Left cardiac atrium (tissue), 4 donors: ENCODE measurements at regions not wholly inside any gene's neighbourhood (a gene's known extent, or its start where the extent isn't known, plus 50 kb on each side); places are given as distances from the start of the nearest gene placed in this dataset.

ENCODE experiments used
- ATAC-seq, 2 donors: fragments of 200-7000 bp; cut with Tn5 transposase; one replicate each; pipeline ENCODE4 v1.9.1; 2020; ENCODE audit warnings: mild to moderate bottlenecking in 2 of 2, moderate library complexity in 2 of 2
- DNase-seq: peaks from one replicate; pipeline ENCODE4 v3.0.0-alpha.2; 2020
- intact Hi-C, 2 donors: fragments of 100-400 bp; cut with DNase I; formaldehyde crosslinking; loops; one replicate each; pipeline versions ENCODE4 v1.14.1 to v1.15.1; 2022 to 2023
- donor health status: DM: no; HTN: yes; CAD: no.
- donor health status: DM: no; HTN: yes; CAD: no; lungs with severe emphysema.
- donor health status: DM: yes; HTN: yes; CAD: no.
- donor health status: Dilated cardiomyopathy.

- ATAC-seq (peak; percentile 57 to 58), DNase-seq (peak; percentile 40)
These were observed 205.2 kb upstream of the RGPD4 start for GRCh38 chr2:107621186-107622165.

GRCh38 chr2:107622741-107623310, 203.9 kb upstream of the RGPD4 start:
- DNase-seq (no peak), ATAC-seq (no peak)
- intact Hi-C loops: loop anchor here in 1 of 2 donors (2.0 kb wide), 1 partner anchor 78 kb away; no protein-coding TSS in a partner anchor

More at GRCh38 chr2:107621186-107622165, 205.2 kb upstream of the RGPD4 start:
- intact Hi-C loops: loop anchor here in 1 of 2 donors (2.0 kb wide), 1 partner anchor 79 kb away; no protein-coding TSS in a partner anchor

DNA sequence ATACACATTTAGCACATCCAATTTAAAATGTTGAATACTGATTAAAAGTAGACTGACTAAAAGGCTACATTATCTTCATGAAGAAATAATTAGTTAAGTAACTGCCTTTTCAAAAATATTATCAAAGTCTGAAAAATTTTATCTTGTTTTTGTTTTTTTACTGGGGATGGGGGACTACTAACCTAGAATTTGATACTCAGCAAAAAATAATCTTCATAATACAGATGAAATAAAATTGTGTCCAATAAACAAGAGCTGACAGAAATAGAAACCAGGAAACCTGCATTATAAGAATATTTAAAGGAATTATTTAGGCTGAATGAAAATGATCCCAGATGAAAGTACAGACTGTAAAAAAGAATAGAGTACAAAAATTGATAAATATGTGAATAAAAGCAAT, 200.7 kb upstream of the RGPD4 start:
- no peak for DNase-seq
- intact Hi-C loops: no loop called here
- ATAC-seq: no peak

- DNase-seq (no peak), ATAC-seq (no peak)
- intact Hi-C loops: no loop called here
These were observed 199.5 kb upstream of the RGPD4 start for GRCh38 chr2:107627164-107627563.

- no peak for DNase-seq
- intact Hi-C loops: no loop called here
- ATAC-seq: no peak
These were observed 198.8 kb upstream of the RGPD4 start for GRCh38 chr2:107627926-107628325.

DNA sequence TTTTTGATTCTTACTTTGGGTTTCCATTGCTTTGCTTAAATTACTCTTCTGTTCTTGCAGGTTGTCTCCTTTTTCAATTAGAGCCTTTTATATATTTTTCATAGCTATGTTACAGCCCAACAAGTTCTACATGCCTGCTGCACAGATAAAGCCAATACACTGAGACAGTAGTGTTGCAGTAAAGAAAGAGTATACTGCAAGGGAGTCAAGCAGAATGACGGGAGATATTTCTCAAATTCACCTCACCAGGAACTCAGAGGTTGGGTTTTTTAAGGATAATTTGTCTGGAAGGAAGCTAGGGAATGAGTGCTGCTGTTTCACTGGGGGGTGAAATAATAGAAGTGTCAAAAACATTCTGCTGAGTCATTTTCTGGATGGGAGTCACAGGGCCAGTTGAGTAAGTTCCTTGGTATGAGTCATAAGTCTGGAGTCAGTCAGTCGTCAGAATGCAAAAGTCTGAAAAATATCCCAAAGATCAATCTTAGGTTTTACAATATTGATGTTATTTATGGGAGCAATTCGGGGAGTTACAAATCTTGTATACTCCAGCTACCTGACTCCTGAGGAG, 193.0 kb upstream of the RGPD4 start:
- DNase-seq: no peak
- intact Hi-C loops: no loop called here
- no peak for ATAC-seq

DNA sequence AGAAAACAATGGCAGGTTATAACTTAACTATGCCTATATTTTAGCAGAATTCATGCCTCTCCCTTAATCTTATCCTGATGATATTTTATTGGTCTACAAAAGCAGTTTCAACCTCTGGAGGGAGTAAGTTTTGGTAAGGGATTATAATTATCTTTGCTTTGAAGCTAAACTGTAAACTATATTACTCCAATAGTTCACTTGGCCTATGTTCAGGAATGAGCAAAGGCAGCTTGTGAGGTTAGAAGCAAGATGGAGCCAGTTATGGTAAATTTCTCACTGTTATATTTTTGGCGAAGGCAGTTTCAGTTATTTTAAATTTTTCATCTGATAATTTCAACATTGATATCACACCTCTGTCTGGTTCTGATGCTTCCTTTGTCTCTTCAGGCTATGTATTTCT, 192.5 kb upstream of the RGPD4 start:
- ATAC-seq (no peak), DNase-seq (no peak)
- intact Hi-C loops: no loop called here

GRCh38 chr2:107635883-107636282, 190.8 kb upstream of the RGPD4 start:
- intact Hi-C loops: no loop called here
- no peak for ATAC-seq
- DNase-seq: no peak

- intact Hi-C loops: no loop called here
- DNase-seq (no peak), ATAC-seq (no peak)
These were observed 181.1 kb upstream of the RGPD4 start for GRCh38 chr2:107645586-107645985.

GRCh38 chr2:107648781-107649404, 177.8 kb upstream of the RGPD4 start:
- intact Hi-C loops: no loop called here
- ATAC-seq: no peak
- DNase-seq: no peak

GRCh38 chr2:107657049-107657448, 169.6 kb upstream of the RGPD4 start:
- no peak for ATAC-seq
- DNase-seq: no peak
- intact Hi-C loops: no loop called here

- no peak for ATAC-seq
- DNase-seq: no peak
- intact Hi-C loops: no loop called here
These were observed 163.1 kb upstream of the RGPD4 start for GRCh38 chr2:107663632-107664031.

DNA sequence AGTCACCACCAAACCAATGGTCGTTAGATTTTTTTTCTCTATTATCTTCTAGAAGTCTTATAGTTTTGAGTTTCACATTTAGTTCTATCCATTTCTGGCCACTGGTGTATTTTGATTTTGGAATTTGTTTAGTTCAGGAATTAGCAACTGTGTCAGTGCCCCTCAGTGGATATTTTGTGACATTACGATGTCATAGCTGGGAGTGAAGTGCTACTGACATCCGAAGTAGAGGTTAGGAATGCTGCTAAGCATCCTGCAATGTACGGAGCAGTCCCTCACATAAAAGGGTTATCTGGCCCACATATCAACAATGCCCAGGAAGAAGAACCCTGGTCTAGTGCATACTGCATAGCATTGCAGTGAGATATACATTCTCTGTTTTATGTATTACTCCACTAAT, 157.4 kb upstream of the RGPD4 start:
- peak; percentile 45 to 61 for ATAC-seq
- intact Hi-C loops: loop anchor here in 1 of 2 donors (5.0 kb wide), 1 partner anchor 92 kb away; no protein-coding TSS in a partner anchor
- DNase-seq: no peak

DNA sequence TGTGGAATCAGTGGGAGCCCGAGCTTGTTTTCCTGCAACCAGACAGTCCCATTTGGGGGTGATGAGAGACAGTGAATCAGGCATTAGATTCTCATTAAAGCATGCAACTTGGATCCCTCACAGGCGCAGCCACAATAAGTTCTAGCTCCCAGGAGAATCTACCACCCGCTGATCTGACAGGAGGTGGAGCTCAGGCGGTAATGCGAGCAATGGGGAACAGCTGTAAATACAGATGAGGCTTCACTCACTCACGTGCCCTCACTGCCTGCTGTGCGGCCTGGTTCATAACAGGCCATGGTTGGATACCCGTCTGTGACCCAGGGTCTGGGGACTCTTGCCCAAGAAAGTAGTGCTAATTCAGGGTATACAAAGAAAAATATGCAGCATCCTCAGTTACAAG, 144.8 kb upstream of the RGPD4 start:
- DNase-seq (no peak), ATAC-seq (no peak)
- intact Hi-C loops: no loop called here

DNA sequence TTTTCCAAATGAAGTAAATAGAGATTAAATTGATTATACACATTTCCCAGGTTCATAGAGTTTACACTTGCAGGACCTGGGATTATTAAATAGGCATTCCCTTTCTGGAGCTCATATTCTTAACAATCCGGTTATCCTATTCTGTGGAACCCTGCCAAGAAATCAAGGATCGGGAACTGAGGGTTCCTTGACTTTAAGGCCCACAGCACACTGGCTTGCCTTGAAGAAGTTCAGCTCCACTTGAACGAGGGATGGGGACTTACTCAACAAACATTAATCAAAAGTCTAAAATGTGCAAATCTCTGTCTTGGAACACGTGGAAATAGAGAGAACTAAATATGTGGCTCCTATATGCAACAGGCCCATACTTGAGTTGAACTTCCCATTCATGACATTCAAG, 142.3 kb upstream of the RGPD4 start:
- ATAC-seq: no peak
- no peak for DNase-seq
- intact Hi-C loops: no loop called here

DNA sequence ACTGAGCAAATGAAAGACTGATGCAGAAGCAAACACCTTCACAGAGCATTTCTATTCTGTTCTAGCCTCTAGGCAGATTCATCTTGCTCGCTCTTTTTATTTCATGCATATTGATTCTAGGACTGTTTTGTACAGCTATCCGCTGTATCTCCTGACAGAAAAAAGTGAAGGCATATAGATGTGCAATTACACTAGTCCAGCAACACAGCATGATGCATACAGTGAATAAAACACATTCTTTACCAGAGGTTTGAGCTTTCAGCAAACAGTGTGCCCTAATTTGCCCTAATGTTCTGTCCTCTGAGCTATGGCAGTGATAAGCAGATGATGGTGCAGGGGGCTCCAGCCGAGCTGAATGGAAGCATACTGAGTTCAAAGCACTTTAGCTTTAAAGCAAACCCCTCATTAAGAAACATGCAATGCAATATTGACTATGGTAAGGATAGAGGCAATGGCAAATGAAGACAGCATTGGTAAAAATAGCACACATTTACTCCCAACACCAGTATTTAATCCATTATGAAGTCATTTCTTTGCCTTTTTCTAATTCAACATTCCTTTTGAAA, 141.2 kb upstream of the RGPD4 start:
- ATAC-seq (no peak), DNase-seq (no peak)
- intact Hi-C loops: no loop called here

- ATAC-seq (no peak), DNase-seq (no peak)
- intact Hi-C loops: no loop called here
These were observed 139.6 kb upstream of the RGPD4 start for GRCh38 chr2:107687073-107687472.

GRCh38 chr2:107688135-107688534, 138.6 kb upstream of the RGPD4 start:
- intact Hi-C loops: no loop called here
- DNase-seq: no peak
- ATAC-seq: no peak

DNA sequence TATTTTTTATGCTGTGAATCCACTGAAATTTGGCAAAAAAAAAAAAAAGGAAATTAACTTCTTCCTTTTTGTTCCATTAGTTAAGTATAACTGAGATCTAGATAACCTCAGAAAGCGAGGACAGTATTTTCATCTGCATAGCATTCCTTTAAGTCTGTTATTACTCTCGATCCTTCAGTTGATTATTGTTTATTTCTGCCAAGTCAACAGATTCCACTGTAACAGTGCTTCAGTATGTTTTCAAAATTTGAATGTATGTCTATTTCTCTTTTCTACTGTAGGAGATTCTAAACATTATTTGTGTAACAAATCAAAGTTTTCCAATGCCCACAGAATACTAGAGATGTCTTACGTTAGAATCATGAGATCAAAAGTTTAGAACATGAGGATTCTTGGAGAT, 133.1 kb upstream of the RGPD4 start:
- intact Hi-C loops: no loop called here
- ATAC-seq: no peak
- DNase-seq: no peak
